ENCODE measurements at regions not wholly inside any gene's neighbourhood (a gene's known extent, or its start where the extent isn't known, plus 50 kb on each side); places are given as distances from the start of the nearest gene placed in this dataset.
"Not testable (repeated sequence)": the region's sequence is repeated elsewhere in the genome, so short reads cannot be mapped to it uniquely, and the experiment has no call there.

GRCh38 chrX:52298968-52299367 is 69.9 kb upstream of the XAGE2 start:
- TF ChIP-seq, protein P1, sequence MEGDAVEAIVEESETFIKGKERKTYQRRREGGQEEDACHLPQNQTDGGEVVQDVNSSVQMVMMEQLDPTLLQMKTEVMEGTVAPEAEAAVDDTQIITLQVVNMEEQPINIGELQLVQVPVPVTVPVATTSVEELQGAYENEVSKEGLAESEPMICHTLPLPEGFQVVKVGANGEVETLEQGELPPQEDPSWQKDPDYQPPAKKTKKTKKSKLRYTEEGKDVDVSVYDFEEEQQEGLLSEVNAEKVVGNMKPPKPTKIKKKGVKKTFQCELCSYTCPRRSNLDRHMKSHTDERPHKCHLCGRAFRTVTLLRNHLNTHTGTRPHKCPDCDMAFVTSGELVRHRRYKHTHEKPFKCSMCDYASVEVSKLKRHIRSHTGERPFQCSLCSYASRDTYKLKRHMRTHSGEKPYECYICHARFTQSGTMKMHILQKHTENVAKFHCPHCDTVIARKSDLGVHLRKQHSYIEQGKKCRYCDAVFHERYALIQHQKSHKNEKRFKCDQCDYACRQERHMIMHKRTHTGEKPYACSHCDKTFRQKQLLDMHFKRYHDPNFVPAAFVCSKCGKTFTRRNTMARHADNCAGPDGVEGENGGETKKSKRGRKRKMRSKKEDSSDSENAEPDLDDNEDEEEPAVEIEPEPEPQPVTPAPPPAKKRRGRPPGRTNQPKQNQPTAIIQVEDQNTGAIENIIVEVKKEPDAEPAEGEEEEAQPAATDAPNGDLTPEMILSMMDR (IDR thresholded peaks at IDR 0.05) = not testable (repeated sequence)
- TF ChIP-seq POLR2A (IDR thresholded peaks at IDR 0.05; ENCODE audit: low read depth); POLR2AphosphoS5 (IDR thresholded peaks at IDR 0.05); EP300 (IDR thresholded peaks at IDR 0.05): not testable (repeated sequence)
